ENCODE measurements at regions not wholly inside any gene's neighbourhood (a gene's known extent, or its start where the extent isn't known, plus 50 kb on each side); places are given as distances from the start of the nearest gene placed in this dataset.

DNA sequence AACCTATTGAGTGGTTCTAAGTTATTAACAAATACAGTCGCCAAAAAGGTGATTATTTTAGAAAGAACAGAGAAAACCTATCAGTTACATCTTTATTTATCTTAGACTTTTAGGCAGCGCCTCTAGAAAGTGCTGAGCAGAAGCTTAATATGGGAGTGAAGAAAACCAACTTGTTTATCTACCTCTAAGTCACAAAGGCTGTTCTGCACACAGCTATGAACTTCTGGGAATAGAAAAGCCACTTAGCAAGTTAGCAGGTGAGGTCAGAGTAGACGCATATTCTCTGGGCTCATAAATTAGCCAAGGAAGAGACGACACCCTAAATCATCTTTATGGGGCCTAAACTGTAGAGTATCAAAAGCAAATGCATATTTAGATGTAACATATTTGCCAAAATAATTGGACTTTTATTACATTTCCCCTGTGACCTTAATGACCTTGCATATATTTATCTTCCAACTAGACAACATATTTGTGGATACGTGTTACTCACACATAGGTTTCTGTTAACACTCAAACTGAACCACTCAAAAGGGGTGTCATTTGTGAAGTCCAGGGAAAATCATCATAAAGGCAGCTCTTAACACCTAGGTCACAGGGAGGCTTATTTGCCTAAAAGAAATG is 267.1 kb downstream of the ADGB start:
- DNase-seq: no peak
- H3K9me3 ChIP-seq: no peaks in the 10 kb centered on the region
- no CpG with 5 or more reads among the region's 5 CpGs for WGBS (ENCODE audit: insufficient coverage)
- CTCF ChIA-PET: no interaction called here
- Mint-ChIP-seq H3K9me3 (no peaks in the 10 kb centered on the region), H3K36me3 (no peaks in the 10 kb centered on the region), H3K27me3 (peaks cover 0 to 2% of the 10 kb centered on the region in 2 donors), H3K4me1 (no peaks in the 10 kb centered on the region), H3K4me3 (no peak overlapping the region), H3K27ac (no peak overlapping the region)
- H3K4me1 ChIP-seq (ENCODE audit: control insufficient read depth in 1 of 2, extremely low read depth in 1 of 2, insufficient read depth in 2 of 2, low read length in 2 of 2): no peaks in the 10 kb centered on the region
- POLR2A ChIA-PET: no interaction called here
- ATAC-seq (replicated peaks in 1 of 4): no peak
- H3K36me3 ChIP-seq (ENCODE audit: control insufficient read depth in 2 of 2, extremely low read depth in 1 of 2, insufficient read depth in 1 of 2, low read length in 1 of 2): no peaks in the 10 kb centered on the region
- no peaks in the 10 kb centered on the region for H3K27me3 ChIP-seq (replicated peaks in 1 of 2; ENCODE audit: control insufficient read depth in 2 of 2, extremely low read depth in 1 of 2, insufficient read depth in 2 of 2, low read length in 1 of 2)
- H3K4me3 ChIP-seq (ENCODE audit: control insufficient read depth in 1 of 2, extremely low read depth in 1 of 2, low read length in 1 of 2): no peak overlapping the region
- H3K27ac ChIP-seq (ENCODE audit: low read length): no peak overlapping the region

GRCh38 chr6:146866731-146867414 is 268.1 kb downstream of the ADGB start:
- Mint-ChIP-seq H3K27ac (no peak overlapping the region), H3K9me3 (no peaks in the 10 kb centered on the region), H3K36me3 (no peaks in the 10 kb centered on the region), H3K4me3 (no peak overlapping the region), H3K4me1 (no peaks in the 10 kb centered on the region), H3K27me3 (peaks cover 1 to 2% of the 10 kb centered on the region in 2 donors)
- no peaks in the 10 kb centered on the region for H3K4me1 ChIP-seq (ENCODE audit: control insufficient read depth in 1 of 2, extremely low read depth in 1 of 2, insufficient read depth in 2 of 2, low read length in 2 of 2)
- H3K36me3 ChIP-seq (ENCODE audit: control insufficient read depth in 2 of 2, extremely low read depth in 1 of 2, insufficient read depth in 1 of 2, low read length in 1 of 2): no peaks in the 10 kb centered on the region
- no peak for DNase-seq
- H3K27ac ChIP-seq (ENCODE audit: low read length): no peak overlapping the region
- H3K27me3 ChIP-seq (replicated peaks in 1 of 2; ENCODE audit: control insufficient read depth in 2 of 2, extremely low read depth in 1 of 2, insufficient read depth in 2 of 2, low read length in 1 of 2): no peaks in the 10 kb centered on the region
- no peak overlapping the region for H3K4me3 ChIP-seq (ENCODE audit: control insufficient read depth in 1 of 2, extremely low read depth in 1 of 2, low read length in 1 of 2)
- ATAC-seq (replicated peaks in 1 of 4): no peak
- ChIA-PET CTCF (no interaction called here), POLR2A (no interaction called here)
- no peaks in the 10 kb centered on the region for H3K9me3 ChIP-seq
- 100% methylated on average over 3 of the region's 4 CpGs for WGBS (ENCODE audit: insufficient coverage)

GRCh38 chr6:146868671-146869209 is 270.0 kb downstream of the ADGB start:
- H3K36me3 Mint-ChIP-seq: no peaks in the 10 kb centered on the region
- no peak overlapping the region for H3K27ac Mint-ChIP-seq
- DNase-seq (no peak), ATAC-seq (replicated peaks in 1 of 4) (no peak)
- Histone ChIP-seq H3K4me1 (ENCODE audit: control insufficient read depth in 1 of 2, extremely low read depth in 1 of 2, insufficient read depth in 2 of 2, low read length in 2 of 2) (no peaks in the 10 kb centered on the region), H3K9me3 (no peaks in the 10 kb centered on the region), H3K27me3 (replicated peaks in 1 of 2; ENCODE audit: control insufficient read depth in 2 of 2, extremely low read depth in 1 of 2, insufficient read depth in 2 of 2, low read length in 1 of 2) (no peaks in the 10 kb centered on the region), H3K36me3 (ENCODE audit: control insufficient read depth in 2 of 2, extremely low read depth in 1 of 2, insufficient read depth in 1 of 2, low read length in 1 of 2) (no peaks in the 10 kb centered on the region), H3K4me3 (ENCODE audit: control insufficient read depth in 1 of 2, extremely low read depth in 1 of 2, low read length in 1 of 2) (no peak overlapping the region), H3K27ac (ENCODE audit: low read length) (no peak overlapping the region)
- H3K27me3 Mint-ChIP-seq: peaks cover 2 to 3% of the 10 kb centered on the region in 2 donors
- WGBS (ENCODE audit: insufficient coverage): 89% methylated on average over 3 of the region's 4 CpGs
- no peaks in the 10 kb centered on the region for H3K4me1 Mint-ChIP-seq
- H3K4me3 Mint-ChIP-seq: no peak overlapping the region
- ChIA-PET POLR2A (interaction anchor here in 1 of 2 donors (0.6 kb wide), 1 partner anchor 11 kb away, joined by 3 read pairs; no protein-coding TSS in a partner anchor), CTCF (no interaction called here)
- H3K9me3 Mint-ChIP-seq: no peaks in the 10 kb centered on the region

DNA sequence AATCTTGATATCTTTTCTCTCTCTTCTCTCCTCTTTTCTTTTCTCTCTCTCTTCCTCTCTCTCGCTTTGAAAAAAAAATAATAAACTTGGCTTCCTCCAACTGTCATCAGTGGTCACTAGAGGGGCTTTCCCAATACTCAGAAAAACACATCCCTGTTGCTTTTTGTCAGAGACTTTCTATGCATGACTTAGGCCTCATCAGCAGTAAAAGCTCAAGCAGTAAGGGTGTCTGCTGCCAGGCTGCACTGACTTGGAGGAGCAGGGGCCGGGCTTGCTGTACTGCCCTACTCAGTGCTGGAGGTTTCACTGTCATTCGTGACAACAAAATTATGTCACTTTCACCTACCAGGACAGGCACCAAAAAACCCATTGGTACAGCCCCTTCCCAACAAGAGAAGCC is 272.0 kb downstream of the ADGB start:
- Histone ChIP-seq H3K9me3 (no peaks in the 10 kb centered on the region), H3K27me3 (replicated peaks in 1 of 2; ENCODE audit: control insufficient read depth in 2 of 2, extremely low read depth in 1 of 2, insufficient read depth in 2 of 2, low read length in 1 of 2) (no peaks in the 10 kb centered on the region), H3K36me3 (ENCODE audit: control insufficient read depth in 2 of 2, extremely low read depth in 1 of 2, insufficient read depth in 1 of 2, low read length in 1 of 2) (no peaks in the 10 kb centered on the region), H3K27ac (ENCODE audit: low read length) (no peak overlapping the region), H3K4me1 (ENCODE audit: control insufficient read depth in 1 of 2, extremely low read depth in 1 of 2, insufficient read depth in 2 of 2, low read length in 2 of 2) (no peaks in the 10 kb centered on the region), H3K4me3 (ENCODE audit: control insufficient read depth in 1 of 2, extremely low read depth in 1 of 2, low read length in 1 of 2) (no peak overlapping the region)
- H3K27ac Mint-ChIP-seq: no peak overlapping the region
- peaks cover 2 to 4% of the 10 kb centered on the region in 2 donors for H3K27me3 Mint-ChIP-seq
- WGBS (ENCODE audit: insufficient coverage): 50% methylated on average over 1 of the region's 3 CpGs
- H3K36me3 Mint-ChIP-seq: no peaks in the 10 kb centered on the region
- H3K4me1 Mint-ChIP-seq: no peaks in the 10 kb centered on the region
- ChIA-PET CTCF (no interaction called here), POLR2A (no interaction called here)
- ATAC-seq (replicated peaks in 1 of 4) (no peak), DNase-seq (no peak)
- no peaks in the 10 kb centered on the region for H3K9me3 Mint-ChIP-seq
- H3K4me3 Mint-ChIP-seq: no peak overlapping the region

DNA sequence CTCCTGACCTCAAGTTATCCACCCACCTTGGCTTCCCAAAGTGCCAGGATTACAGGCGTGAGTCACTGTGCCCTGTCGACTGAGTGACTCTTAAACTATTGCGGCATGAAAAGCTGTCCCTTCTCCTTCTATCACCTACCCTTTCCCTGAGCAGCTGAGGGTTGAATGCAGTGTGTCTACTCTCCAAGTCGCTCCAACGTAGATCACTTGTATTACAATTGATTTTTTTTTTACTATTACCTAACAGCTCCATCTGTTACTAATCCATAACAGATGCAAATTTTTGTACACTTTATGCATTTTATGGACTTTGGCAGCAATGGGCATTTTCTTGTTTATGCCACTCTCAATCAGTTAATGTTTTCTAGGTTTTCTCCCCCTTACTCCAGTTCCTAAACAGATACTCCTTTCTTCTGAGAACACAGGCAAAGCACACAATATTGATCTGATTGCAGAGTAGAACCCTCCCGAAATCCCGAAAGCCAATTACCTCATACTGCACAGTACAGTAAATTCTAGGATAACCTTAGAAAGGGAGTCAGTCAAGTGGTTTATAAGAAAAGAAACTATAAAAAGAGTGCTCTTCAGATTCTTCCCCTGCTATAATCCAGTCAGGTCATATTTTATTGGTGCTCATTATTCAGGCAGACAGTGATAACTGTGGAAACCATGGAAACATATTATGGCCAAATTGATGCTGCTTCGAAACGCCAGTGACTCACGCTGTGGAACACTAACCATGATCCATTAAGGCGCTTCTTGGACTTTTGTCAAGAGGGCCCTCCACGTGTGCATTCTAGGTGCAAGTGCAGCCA is 273.0 kb downstream of the ADGB start:
- Mint-ChIP-seq H3K4me3 (no peak overlapping the region), H3K9me3 (no peaks in the 10 kb centered on the region), H3K4me1 (peaks cover 4 to 5% (median 5%) of the 10 kb centered on the region in 3 donors)

GRCh38 chr6:146872426-146872785 is 273.6 kb downstream of the ADGB start:
- Mint-ChIP-seq H3K27ac (no peak overlapping the region), H3K4me3 (no peak overlapping the region), H3K27me3 (peaks cover 4 to 6% of the 10 kb centered on the region in 2 donors), H3K4me1 (peaks cover 5 to 7% (median 6%) of the 10 kb centered on the region in 3 donors), H3K9me3 (no peaks in the 10 kb centered on the region), H3K36me3 (no peaks in the 10 kb centered on the region)
- Histone ChIP-seq H3K27me3 (replicated peaks in 1 of 2; ENCODE audit: control insufficient read depth in 2 of 2, extremely low read depth in 1 of 2, insufficient read depth in 2 of 2, low read length in 1 of 2) (no peaks in the 10 kb centered on the region), H3K4me3 (ENCODE audit: control insufficient read depth in 1 of 2, extremely low read depth in 1 of 2, low read length in 1 of 2) (no peak overlapping the region), H3K4me1 (ENCODE audit: control insufficient read depth in 1 of 2, extremely low read depth in 1 of 2, insufficient read depth in 2 of 2, low read length in 2 of 2) (peaks cover 0 to 2% of the 10 kb centered on the region in 2 experiments), H3K27ac (ENCODE audit: low read length) (no peak overlapping the region), H3K9me3 (no peaks in the 10 kb centered on the region), H3K36me3 (ENCODE audit: control insufficient read depth in 2 of 2, extremely low read depth in 1 of 2, insufficient read depth in 1 of 2, low read length in 1 of 2) (no peaks in the 10 kb centered on the region)
- ChIA-PET CTCF (no interaction called here), POLR2A (no interaction called here)
- DNase-seq (no peak), ATAC-seq (replicated peaks in 1 of 4) (no peak)
- no CpG with 5 or more reads among the region's 1 CpG for WGBS (ENCODE audit: insufficient coverage)

More for the DNA sequence above, 273.0 kb downstream of the ADGB start:
- ChIA-PET CTCF (no interaction called here), POLR2A (no interaction called here)
- Mint-ChIP-seq H3K36me3 (no peaks in the 10 kb centered on the region), H3K27me3 (peaks cover 3 to 6% of the 10 kb centered on the region in 2 donors), H3K27ac (no peak overlapping the region)
- H3K27ac ChIP-seq (ENCODE audit: low read length): no peak overlapping the region
- no peaks in the 10 kb centered on the region for H3K27me3 ChIP-seq (replicated peaks in 1 of 2; ENCODE audit: control insufficient read depth in 2 of 2, extremely low read depth in 1 of 2, insufficient read depth in 2 of 2, low read length in 1 of 2)
- DNase-seq (no peak), ATAC-seq (replicated peaks in 1 of 4) (no peak)
- no peaks in the 10 kb centered on the region for H3K9me3 ChIP-seq
- no peak overlapping the region for H3K4me3 ChIP-seq (ENCODE audit: control insufficient read depth in 1 of 2, extremely low read depth in 1 of 2, low read length in 1 of 2)
- WGBS (ENCODE audit: insufficient coverage): 98% methylated on average over 7 of the region's 12 CpGs
- peaks cover 0 to 2% of the 10 kb centered on the region in 2 experiments for H3K4me1 ChIP-seq (ENCODE audit: control insufficient read depth in 1 of 2, extremely low read depth in 1 of 2, insufficient read depth in 2 of 2, low read length in 2 of 2)
- H3K36me3 ChIP-seq (ENCODE audit: control insufficient read depth in 2 of 2, extremely low read depth in 1 of 2, insufficient read depth in 1 of 2, low read length in 1 of 2): no peaks in the 10 kb centered on the region
